Activated CD4-positive, alpha-beta T cell treated with anti-CD3 and anti-CD28 coated beads for 1 hour (primary cell): ENCODE measurements at regions not wholly inside any gene's neighbourhood (a gene's known extent, or its start where the extent isn't known, plus 50 kb on each side); places are given as distances from the start of the nearest gene placed in this dataset.
"Not testable (repeated sequence)": the region's sequence is repeated elsewhere in the genome, so short reads cannot be mapped to it uniquely, and the experiment has no call there.

Experiments used
- DNase-seq: peaks from one replicate; pipeline ENCODE4 v3.0.0-alpha.2; 2020

GRCh38 chr14:87041290-87042020 is 951.5 kb downstream of the GALC start:
- no peak for DNase-seq

- DNase-seq: no peak
Measured at GRCh38 chr14:87034680-87035079, 958.3 kb downstream of the GALC start.

- no peak for DNase-seq
Measured at GRCh38 chr14:87030197-87030596, 962.8 kb downstream of the GALC start.

- DNase-seq: not testable (repeated sequence)
Measured at GRCh38 chr14:87020106-87020505, 972.9 kb downstream of the GALC start.

GRCh38 chr14:87018294-87018693 is 974.7 kb downstream of the GALC start:
- no peak for DNase-seq

- DNase-seq: no peak
Measured at GRCh38 chr14:87017335-87017734, 975.6 kb downstream of the GALC start.

GRCh38 chr14:87014856-87015255 is 978.1 kb downstream of the GALC start:
- DNase-seq: no peak

- no peak for DNase-seq
Measured at GRCh38 chr14:87013583-87013982, 979.4 kb downstream of the GALC start.

GRCh38 chr14:87008965-87009364 is 984.0 kb downstream of the GALC start:
- no peak for DNase-seq

GRCh38 chr14:87005280-87005679 is 987.7 kb downstream of the GALC start:
- DNase-seq: no peak

GRCh38 chr14:87002776-87003175 is 990.2 kb downstream of the GALC start:
- no peak for DNase-seq

GRCh38 chr14:87001333-87001732 is 991.6 kb downstream of the GALC start:
- DNase-seq: no peak

GRCh38 chr14:87000081-87000480 is 992.9 kb downstream of the GALC start:
- DNase-seq: no peak

- DNase-seq: no peak
Measured at GRCh38 chr14:86999036-86999435, 993.9 kb downstream of the GALC start.

- DNase-seq: no peak
Measured at GRCh38 chr14:86997271-86997670, 995.7 kb downstream of the GALC start.

- DNase-seq: no peak
Measured at GRCh38 chr14:86990396-86990795, 1002.6 kb downstream of the GALC start.

- no peak for DNase-seq
Measured at GRCh38 chr14:86989285-86989684, 1003.7 kb downstream of the GALC start.

GRCh38 chr14:86987966-86988365 is 1005.0 kb downstream of the GALC start:
- DNase-seq: no peak

- no peak for DNase-seq
Measured at GRCh38 chr14:86973177-86973576, 1019.8 kb downstream of the GALC start.

GRCh38 chr14:86971292-86971691 is 1021.7 kb downstream of the GALC start:
- no peak for DNase-seq

- DNase-seq: no peak
Measured at GRCh38 chr14:86961106-86961716, 1031.8 kb downstream of the GALC start.

- no peak for DNase-seq
Measured at GRCh38 chr14:86955771-86956354, 1037.1 kb downstream of the GALC start.

- no peak for DNase-seq
Measured at GRCh38 chr14:86954623-86955022, 1038.4 kb downstream of the GALC start.

- no peak for DNase-seq
Measured at GRCh38 chr14:86946446-86946845, 1046.5 kb downstream of the GALC start.
